ENCODE measurements at regions not wholly inside any gene's neighbourhood (a gene's known extent, or its start where the extent isn't known, plus 50 kb on each side); places are given as distances from the start of the nearest gene placed in this dataset.

DNA sequence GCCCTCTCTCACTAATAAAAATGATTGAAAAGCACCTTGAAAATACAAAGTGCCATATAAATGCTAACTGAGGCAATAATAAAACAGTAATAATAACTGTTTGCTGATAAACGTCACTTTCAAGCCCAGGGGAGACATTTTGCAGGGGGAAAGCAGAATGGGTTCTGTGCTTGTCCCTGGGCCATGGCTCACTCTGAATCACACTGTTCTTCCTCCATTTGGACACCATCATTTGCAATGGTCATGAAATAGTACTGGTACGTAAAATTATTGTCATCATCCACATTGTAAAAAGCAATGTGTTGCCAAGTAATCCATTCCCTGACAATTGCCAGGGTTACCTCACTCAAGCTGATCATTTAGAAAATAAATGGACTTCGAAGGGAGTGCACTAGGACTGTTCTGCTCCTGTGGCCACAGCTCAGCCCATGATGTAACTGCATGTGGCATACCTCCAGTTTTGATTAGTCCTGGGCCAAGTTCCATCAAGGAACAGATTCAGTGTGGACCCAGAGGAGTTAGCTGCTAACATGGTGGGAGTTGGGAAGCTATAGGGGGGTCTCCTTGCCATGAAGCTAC is 508.8 kb upstream of the CELF4 start:
- DNase-seq, result no peak

DNA sequence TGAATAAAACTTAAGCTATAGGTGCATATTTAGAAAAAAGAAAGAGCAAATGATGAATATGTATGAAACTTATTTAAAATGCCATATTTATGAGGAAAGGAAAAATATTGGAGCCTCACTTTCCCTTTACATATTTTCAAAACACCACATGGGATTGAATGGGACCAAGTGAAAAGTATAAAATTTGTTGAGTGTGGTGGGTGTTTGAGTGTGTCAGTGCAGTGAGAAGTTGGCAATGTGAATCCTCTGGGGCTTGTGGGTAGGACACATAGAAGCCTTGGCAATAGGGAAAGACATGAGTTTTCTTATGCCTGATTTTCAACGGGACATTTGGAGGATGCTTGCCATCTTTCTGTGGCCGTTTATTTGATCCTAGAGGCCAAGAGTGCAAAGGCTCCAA is 502.2 kb upstream of the CELF4 start:
- no peak for DNase-seq

GRCh38 chr18:38067086-38067485 is 501.5 kb upstream of the CELF4 start:
- no peak for DNase-seq

DNA sequence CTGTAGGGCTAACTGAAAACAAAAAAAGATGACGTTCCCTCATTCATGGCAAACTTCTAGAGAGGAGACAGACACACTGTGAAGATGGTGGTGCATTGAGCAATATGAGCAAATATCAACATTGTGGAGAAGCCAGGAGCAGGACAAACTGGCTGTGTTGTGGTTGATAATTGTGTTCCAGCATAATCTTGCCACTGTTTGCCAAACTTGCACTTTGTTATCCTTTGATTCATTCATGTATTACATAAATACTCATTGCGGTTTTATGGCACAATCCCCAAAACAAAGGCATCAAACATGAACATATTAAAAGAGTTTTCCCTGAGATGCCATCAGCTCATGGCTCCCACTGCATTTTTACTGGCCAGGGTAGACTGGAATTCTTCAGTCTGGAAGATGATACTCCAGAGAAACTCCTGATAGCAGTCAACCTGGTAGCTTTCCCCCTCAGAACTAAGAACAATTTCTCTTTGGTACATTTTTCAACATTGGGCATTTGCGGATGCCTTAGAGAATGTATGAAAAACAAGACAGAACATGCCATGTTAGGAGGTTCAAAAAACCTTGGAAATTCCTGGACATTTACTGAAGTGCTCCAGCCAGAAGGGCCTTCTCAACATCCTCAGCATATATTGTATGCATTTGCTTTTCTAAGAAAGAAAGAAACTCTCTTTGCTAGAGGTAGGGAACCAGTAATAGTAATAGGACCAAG is 487.4 kb upstream of the CELF4 start:
- DNase-seq, result no peak

- no peak for DNase-seq
Measured at GRCh38 chr18:38047820-38048219, 482.2 kb upstream of the CELF4 start.

- no peak for DNase-seq
Measured at GRCh38 chr18:38046651-38047050, 481.1 kb upstream of the CELF4 start.

GRCh38 chr18:38045845-38046244 is 480.2 kb upstream of the CELF4 start:
- DNase-seq, result no peak

- DNase-seq, result no peak
Measured at GRCh38 chr18:38042211-38042890, 476.8 kb upstream of the CELF4 start.

DNA sequence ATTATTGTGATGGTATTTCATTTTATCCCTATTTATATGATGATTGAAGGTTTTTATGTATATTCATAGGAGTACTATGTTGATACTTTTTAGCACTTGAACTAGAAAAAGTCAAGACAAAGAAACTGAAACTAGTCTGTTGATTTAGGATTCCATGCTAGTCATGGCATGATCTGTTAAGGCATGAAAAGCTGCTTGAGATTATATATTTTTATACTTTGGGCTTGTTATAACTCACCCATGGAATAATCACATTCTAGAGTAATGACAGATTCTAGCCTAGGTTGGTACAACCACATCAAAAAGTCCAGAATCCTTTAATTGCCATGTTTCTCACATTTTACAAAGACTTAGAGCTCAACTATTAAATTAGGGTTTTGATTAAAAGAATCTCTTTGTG is 472.6 kb upstream of the CELF4 start:
- no peak for DNase-seq

GRCh38 chr18:38035193-38035592 is 469.6 kb upstream of the CELF4 start:
- DNase-seq, result no peak

DNA sequence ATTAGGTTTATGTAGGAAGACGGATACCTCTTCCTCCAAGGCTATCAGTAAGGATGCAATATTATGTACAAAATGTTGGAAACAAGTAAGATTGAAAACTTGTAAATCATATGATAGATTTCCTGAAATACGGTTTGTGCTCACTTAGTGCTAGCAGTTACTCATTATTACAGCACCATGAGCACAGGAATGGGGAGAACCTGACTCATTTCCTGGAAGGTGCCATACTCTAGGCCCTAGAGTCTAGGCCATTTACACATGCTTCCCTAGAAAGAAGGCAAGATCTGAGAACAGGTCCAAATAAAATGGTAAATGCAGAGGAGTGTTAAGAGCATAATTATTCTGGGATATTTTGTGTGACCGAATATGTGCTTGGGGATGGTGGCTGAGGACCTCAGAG is 467.7 kb upstream of the CELF4 start:
- no peak for DNase-seq

DNA sequence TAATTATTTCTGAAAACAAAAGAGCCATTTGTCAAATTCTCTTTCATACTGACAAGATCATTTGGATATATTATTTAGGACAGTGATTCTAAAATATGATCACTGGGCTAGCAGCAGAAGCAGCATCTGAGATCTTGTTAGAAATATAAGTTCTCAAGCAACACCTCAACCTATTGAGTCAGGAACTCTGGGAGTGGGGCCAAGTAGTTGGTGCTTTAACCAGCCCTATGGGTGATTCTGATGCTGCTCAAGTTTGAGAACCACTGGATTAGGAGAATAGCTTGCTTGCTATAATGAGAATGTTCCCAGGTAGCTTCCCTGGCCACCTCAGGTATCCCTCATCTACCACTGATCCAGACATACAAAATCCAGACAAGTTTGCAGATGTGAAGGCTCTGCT is 466.9 kb upstream of the CELF4 start:
- no peak for DNase-seq

DNA sequence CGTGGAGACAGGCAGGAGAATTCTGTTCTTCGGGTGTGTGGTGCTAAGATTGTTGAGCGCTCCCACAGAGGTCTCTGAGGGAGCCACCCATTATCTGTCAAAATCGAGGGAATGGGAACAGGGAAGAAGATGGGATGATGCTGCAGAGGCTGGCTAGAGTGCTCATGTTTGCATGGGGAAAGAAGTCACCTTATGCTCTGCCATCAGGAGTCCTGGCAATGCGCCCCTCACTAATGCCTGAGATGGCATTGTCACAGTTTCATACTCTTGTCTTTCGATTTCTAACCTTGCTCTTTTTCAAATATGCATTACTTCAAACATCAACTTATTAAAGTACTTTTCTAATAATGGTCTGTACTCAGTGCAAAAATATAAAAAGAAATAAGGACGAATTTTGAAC is 463.3 kb upstream of the CELF4 start:
- DNase-seq, result no peak

DNA sequence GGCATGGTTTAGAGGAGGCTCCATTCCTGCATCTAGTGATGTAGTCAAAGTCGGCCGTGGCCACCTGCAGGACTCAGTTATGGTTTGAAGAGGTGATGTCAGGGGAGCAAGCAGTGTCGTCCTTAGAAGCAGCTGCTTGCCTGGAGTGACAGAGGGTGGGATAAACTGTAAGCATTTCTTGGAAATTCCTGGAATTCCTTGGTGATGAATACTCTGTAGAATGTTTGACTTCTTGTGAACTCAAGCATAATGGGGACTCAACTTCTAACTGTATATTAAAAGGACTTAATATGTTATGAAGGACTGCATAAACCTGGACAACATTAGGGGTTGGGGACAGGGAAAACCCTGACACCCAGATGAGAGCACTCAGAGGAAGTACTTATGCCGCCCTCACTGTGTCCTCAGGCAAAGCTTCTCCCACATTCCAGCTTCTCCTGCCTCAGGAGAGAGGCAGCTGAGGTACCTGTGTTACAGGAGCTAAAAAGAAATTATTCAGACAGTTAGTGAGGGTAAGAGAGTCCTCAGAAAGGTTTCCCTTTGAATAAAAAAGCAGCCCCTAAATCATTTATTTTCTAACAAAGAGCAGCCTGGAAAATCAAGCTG is 459.9 kb upstream of the CELF4 start:
- no peak for DNase-seq

- DNase-seq, result no peak
Measured at GRCh38 chr18:38023871-38024270, 458.3 kb upstream of the CELF4 start.

DNA sequence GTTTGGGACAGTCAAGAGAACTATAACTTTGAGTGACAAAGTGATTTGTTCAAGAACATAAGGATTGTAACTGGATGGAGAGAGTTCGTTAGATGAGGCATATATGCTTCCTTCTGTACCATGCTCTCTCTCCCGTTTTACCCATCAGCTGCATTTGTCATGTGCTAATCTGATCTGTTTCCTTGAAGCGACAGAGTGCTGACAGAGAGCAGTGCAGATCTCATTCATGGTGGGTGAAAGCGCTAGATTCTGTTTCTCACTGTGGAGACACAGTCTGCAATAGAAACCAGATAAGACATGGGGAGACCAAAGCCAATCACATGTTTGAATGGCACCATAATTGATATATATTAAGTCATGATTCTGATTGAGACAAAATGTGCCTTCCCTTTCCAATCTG is 456.6 kb upstream of the CELF4 start:
- no peak for DNase-seq

- DNase-seq, result no peak
Measured at GRCh38 chr18:38019292-38019691, 453.7 kb upstream of the CELF4 start.

GRCh38 chr18:38010971-38011857 is 445.6 kb upstream of the CELF4 start:
- no peak for DNase-seq

GRCh38 chr18:38010037-38010436 is 444.4 kb upstream of the CELF4 start:
- DNase-seq, result no peak

DNA sequence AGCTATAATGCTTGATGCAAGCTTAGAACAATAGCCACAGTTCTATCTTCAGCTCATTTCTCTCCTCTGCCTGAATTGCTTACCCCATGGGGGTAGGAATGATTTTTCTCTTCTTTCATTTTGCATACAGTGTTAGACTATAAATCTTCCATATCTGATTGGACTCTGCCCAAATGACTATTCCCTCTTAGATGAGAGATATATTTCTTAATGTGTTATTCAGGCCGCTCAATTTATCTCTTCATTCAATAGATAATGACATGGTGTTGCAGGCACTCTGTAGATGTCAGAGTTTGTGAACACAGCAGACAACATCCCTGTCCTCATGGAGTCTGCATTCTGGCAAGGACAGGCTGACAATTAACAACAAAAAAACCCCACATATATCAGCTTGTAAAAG is 443.7 kb upstream of the CELF4 start:
- DNase-seq, result no peak

- DNase-seq, result no peak
Measured at GRCh38 chr18:38007676-38008330, 442.2 kb upstream of the CELF4 start.

DNA sequence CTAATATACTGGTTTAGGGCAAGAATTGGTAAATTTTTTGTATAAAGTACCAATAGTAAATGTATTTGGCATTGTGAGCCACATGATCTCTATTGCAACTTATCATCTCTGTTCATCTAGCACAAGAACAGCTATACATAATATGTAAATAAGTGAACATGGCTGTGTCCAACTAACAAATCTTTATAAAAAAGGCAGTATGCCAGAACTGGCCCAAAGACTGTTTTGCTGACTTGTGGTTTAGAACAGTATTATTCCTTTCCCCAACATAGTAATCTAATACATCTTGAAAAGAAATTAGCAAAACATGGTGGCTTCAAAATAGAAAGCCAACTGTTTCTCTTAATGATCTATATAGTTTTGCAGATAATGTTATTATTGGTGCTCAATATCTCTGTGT is 441.4 kb upstream of the CELF4 start:
- DNase-seq, result no peak

- DNase-seq, result no peak
Measured at GRCh38 chr18:38006541-38006940, 440.9 kb upstream of the CELF4 start.

Data from hematopoietic multipotent progenitor cell treated with erythropoietin and hydrocortisone succinate and interleukin-3 and kit ligand, for 6 days (in vitro differentiated cells).